Nucleus accumbens (tissue), 56 donors: ENCODE measurements at regions not wholly inside any gene's neighbourhood (a gene's known extent, or its start where the extent isn't known, plus 50 kb on each side); places are given as distances from the start of the nearest gene placed in this dataset.

ENCODE experiments used
- DNase-seq, 56 donors: peaks; one replicate each; lab custom pipeline; 2025; lab: John Stamatoyannopoulos, UW

- DNase-seq = no peak
Observed at GRCh38 chr2:57539761-57540160, 506.8 kb upstream of the VRK2 start.

GRCh38 chr2:57542081-57542480, 504.5 kb upstream of the VRK2 start:
- no peak for DNase-seq

- DNase-seq = no peak
Observed at GRCh38 chr2:57543211-57543610, 503.4 kb upstream of the VRK2 start.

GRCh38 chr2:57544624-57545023, 502.0 kb upstream of the VRK2 start:
- no peak for DNase-seq

- no peak for DNase-seq
Observed at GRCh38 chr2:57546478-57546877, 500.1 kb upstream of the VRK2 start.

- DNase-seq = no peak
Observed at GRCh38 chr2:57549642-57550102, 496.9 kb upstream of the VRK2 start.

- no peak for DNase-seq
Observed at GRCh38 chr2:57550912-57551311, 495.7 kb upstream of the VRK2 start.

- no peak for DNase-seq
Observed at GRCh38 chr2:57552885-57553284, 493.7 kb upstream of the VRK2 start.

GRCh38 chr2:57554348-57554747, 492.3 kb upstream of the VRK2 start:
- DNase-seq = no peak

GRCh38 chr2:57558312-57558711, 488.3 kb upstream of the VRK2 start:
- DNase-seq = no peak

GRCh38 chr2:57562495-57562894, 484.1 kb upstream of the VRK2 start:
- DNase-seq = no peak

- DNase-seq = no peak
Observed at GRCh38 chr2:57563015-57563414, 483.6 kb upstream of the VRK2 start.

- DNase-seq = no peak
Observed at GRCh38 chr2:57567245-57567644, 479.4 kb upstream of the VRK2 start.

- no peak for DNase-seq
Observed at GRCh38 chr2:57569396-57569795, 477.2 kb upstream of the VRK2 start.

GRCh38 chr2:57570961-57571360, 475.6 kb upstream of the VRK2 start:
- no peak for DNase-seq

- DNase-seq = no peak
Observed at GRCh38 chr2:57575700-57576268, 470.8 kb upstream of the VRK2 start.

GRCh38 chr2:57576983-57577382, 469.6 kb upstream of the VRK2 start:
- DNase-seq = no peak

GRCh38 chr2:57597940-57598339, 448.7 kb upstream of the VRK2 start:
- no peak for DNase-seq

- DNase-seq = no peak
Observed at GRCh38 chr2:57598551-57598950, 448.1 kb upstream of the VRK2 start.

- no peak for DNase-seq
Observed at GRCh38 chr2:57602733-57603132, 443.9 kb upstream of the VRK2 start.

- no peak for DNase-seq
Observed at GRCh38 chr2:57614988-57615387, 431.6 kb upstream of the VRK2 start.

- no peak for DNase-seq
Observed at GRCh38 chr2:57615855-57616556, 430.6 kb upstream of the VRK2 start.

- no peak for DNase-seq
Observed at GRCh38 chr2:57617318-57617717, 429.3 kb upstream of the VRK2 start.
